MM.1S (cell line): ENCODE measurements at regions not wholly inside any gene's neighbourhood (a gene's known extent, or its start where the extent isn't known, plus 50 kb on each side); places are given as distances from the start of the nearest gene placed in this dataset.

Experiments
- DNase-seq: peaks from one replicate; pipeline ENCODE4 v3.0.0-alpha.2; 2015
- H2AFZ ChIP-seq: fragments of 300-600 bp; sonication (generic); 2 replicates; pipeline ENCODE4 v1.6.0; 2016; ENCODE audit warnings: antibody characterized with exemption, low read length
- H3F3A ChIP-seq: fragments of 300-600 bp; sonication (generic); 2 replicates; pipeline ENCODE4 v1.6.1; 2016; ENCODE audit warnings: mild to moderate bottlenecking, antibody characterized with exemption, low read length, moderate library complexity, mixed read lengths; ENCODE audit not compliant: insufficient read depth
- H3K27ac ChIP-seq: fragments of 300-600 bp; sonication (generic); 2 replicates; pipeline ENCODE4 v1.5.1; 2016; ENCODE audit warnings: mild to moderate bottlenecking, low read length
- H3K27me3 ChIP-seq: fragments of 300-600 bp; sonication (generic); replicated peaks from 2 replicates; pipeline ENCODE4 v1.6.0; 2016; ENCODE audit warnings: low read length; ENCODE audit not compliant: insufficient read depth
- H3K36me3 ChIP-seq: fragments of 300-600 bp; sonication (generic); replicated peaks from 2 replicates; pipeline ENCODE4 v1.6.1; 2016; ENCODE audit warnings: mild to moderate bottlenecking, low read length, mixed read lengths; ENCODE audit not compliant: insufficient read depth
- H3K4me1 ChIP-seq: fragments of 300-600 bp; sonication (generic); 2 replicates; pipeline ENCODE4 v1.6.1; 2016; ENCODE audit warnings: low read length, mixed read lengths
- H3K4me2 ChIP-seq: fragments of 300-600 bp; sonication (generic); 2 replicates; pipeline ENCODE4 v1.6.0; 2016; ENCODE audit warnings: low read depth, low read length
- H3K4me3 ChIP-seq: fragments of 300-600 bp; sonication (generic); 2 replicates; pipeline ENCODE4 v1.5.1; 2016; ENCODE audit warnings: low read length, mixed read lengths
- H3K79me2 ChIP-seq: fragments of 300-600 bp; sonication (generic); 2 replicates; pipeline ENCODE4 v1.6.1; 2016; ENCODE audit warnings: mixed run types, low read length, mixed read lengths
- H3K9ac ChIP-seq: fragments of 300-600 bp; sonication (generic); 2 replicates; pipeline ENCODE4 v1.6.1; 2016; ENCODE audit warnings: low read length, mixed read lengths
- H3K9me2 ChIP-seq: fragments of 300-600 bp; sonication (generic); replicated peaks from 2 replicates; pipeline ENCODE4 v1.6.1; 2016; ENCODE audit warnings: mild to moderate bottlenecking, low read length, mixed read lengths; ENCODE audit not compliant: insufficient read depth
- H3K9me3 ChIP-seq: fragments of 300-600 bp; sonication (generic); replicated peaks from 2 replicates; pipeline ENCODE4 v1.6.1; 2016; ENCODE audit warnings: mild to moderate bottlenecking, low read length, mixed read lengths; ENCODE audit not compliant: insufficient read depth
- H4K20me1 ChIP-seq: fragments of 300-600 bp; sonication (generic); 2 replicates; pipeline ENCODE4 v1.6.1; 2016; ENCODE audit warnings: mild to moderate bottlenecking, low read length, moderate library complexity, mixed read lengths; ENCODE audit not compliant: insufficient read depth
- CTCF ChIP-seq: fragments of 300-600 bp; sonication (generic); IDR thresholded peaks from 2 replicates; pipeline ENCODE4 v1.5.1; 2016; ENCODE audit warnings: antibody characterized with exemption, low read length, mixed read lengths
- EZH2 ChIP-seq: fragments of 300-600 bp; sonication (generic); optimal IDR thresholded peaks from 2 replicates; pipeline ENCODE3; 2017; ENCODE audit warnings: low read depth, mild to moderate bottlenecking, antibody characterized with exemption, low read length, mixed read lengths
- EZH2phosphoT487 ChIP-seq: fragments of 300-600 bp; sonication (generic); IDR thresholded peaks from 2 replicates; pipeline ENCODE4 v1.6.1; 2018; ENCODE audit warnings: antibody characterized with exemption, low read length

GRCh38 chr6:120410586-120410985, 923.7 kb downstream of the TBC1D32 start:
- no peak for TF ChIP-seq EZH2phosphoT487
- no peaks in the 10 kb centered on the region for H3K27me3 ChIP-seq
- H3K9me3 ChIP-seq = no peaks in the 10 kb centered on the region
- H3K9ac ChIP-seq = no peak overlapping the region
- no peaks in the 10 kb centered on the region for H3F3A ChIP-seq
- H4K20me1 ChIP-seq = no peaks in the 10 kb centered on the region
- DNase-seq = no peak
- H3K9me2 ChIP-seq = no peaks in the 10 kb centered on the region
- no peaks in the 10 kb centered on the region for H3K36me3 ChIP-seq
- H3K4me1 ChIP-seq = no peaks in the 10 kb centered on the region
- no peak overlapping the region for H3K27ac ChIP-seq
- H3K4me3 ChIP-seq = no peak overlapping the region
- H3K4me2 ChIP-seq = no peak overlapping the region; the same call in 1 of the 2 replicates
- H2AFZ ChIP-seq = no peak overlapping the region
- no peaks in the 10 kb centered on the region for H3K79me2 ChIP-seq

- Histone ChIP-seq H3K4me3 (no peak overlapping the region), H3K9ac (no peak overlapping the region), H3K36me3 (no peaks in the 10 kb centered on the region), H3K79me2 (no peaks in the 10 kb centered on the region), H3K4me2 (no peak overlapping the region), H3K9me3 (no peaks in the 10 kb centered on the region), H3K9me2 (no peaks in the 10 kb centered on the region), H4K20me1 (no peaks in the 10 kb centered on the region), H2AFZ (no peak overlapping the region), H3K27me3 (no peaks in the 10 kb centered on the region), H3K27ac (no peak overlapping the region), H3F3A (no peaks in the 10 kb centered on the region), H3K4me1 (no peaks in the 10 kb centered on the region)
- DNase-seq = no peak
- no peak for TF ChIP-seq EZH2
- TF ChIP-seq EZH2phosphoT487 = no peak
- no peak for TF ChIP-seq CTCF
These were observed 926.6 kb downstream of the TBC1D32 start for GRCh38 chr6:120407696-120408095.

DNA sequence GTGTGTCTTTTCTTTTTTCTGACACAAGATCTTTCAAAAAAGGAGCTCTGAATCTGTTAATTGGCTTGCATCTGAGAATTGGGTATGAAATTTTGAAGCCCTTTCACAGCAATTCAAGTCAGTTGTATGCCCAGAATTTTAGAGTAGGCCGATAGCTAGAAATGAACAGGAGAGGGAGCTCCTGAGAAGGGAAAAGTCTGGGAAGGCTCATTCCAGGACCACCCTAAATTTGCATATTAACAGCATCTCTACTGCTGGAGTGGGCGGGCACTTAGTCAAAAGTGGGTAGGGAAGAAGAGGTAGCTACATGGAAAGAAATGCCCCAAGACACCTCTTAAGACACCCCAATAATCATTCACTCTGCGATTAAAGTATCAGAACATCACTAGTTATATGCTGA, 928.3 kb downstream of the TBC1D32 start:
- DNase-seq = no peak
- no peaks in the 10 kb centered on the region for H3K36me3 ChIP-seq
- no peak for TF ChIP-seq EZH2
- no peak for TF ChIP-seq CTCF
- TF ChIP-seq EZH2phosphoT487 = no peak
- H4K20me1 ChIP-seq = no peaks in the 10 kb centered on the region
- no peaks in the 10 kb centered on the region for H3K4me1 ChIP-seq
- no peak overlapping the region for H3K4me3 ChIP-seq
- no peaks in the 10 kb centered on the region for H3K9me2 ChIP-seq
- no peaks in the 10 kb centered on the region for H3K9me3 ChIP-seq
- no peak overlapping the region for H3K4me2 ChIP-seq
- H3K27me3 ChIP-seq = no peaks in the 10 kb centered on the region
- no peaks in the 10 kb centered on the region for H3K79me2 ChIP-seq
- H3K27ac ChIP-seq = no peak overlapping the region
- no peaks in the 10 kb centered on the region for H3F3A ChIP-seq
- no peak overlapping the region for H3K9ac ChIP-seq
- no peak overlapping the region for H2AFZ ChIP-seq

GRCh38 chr6:120395784-120396183, 938.5 kb downstream of the TBC1D32 start:
- H2AFZ ChIP-seq = no peak overlapping the region
- H3K9me3 ChIP-seq = no peaks in the 10 kb centered on the region
- H3K4me1 ChIP-seq = no peaks in the 10 kb centered on the region
- no peaks in the 10 kb centered on the region for H3K36me3 ChIP-seq
- no peak overlapping the region for H3K4me3 ChIP-seq
- H3K4me2 ChIP-seq = no peak overlapping the region
- H3K27me3 ChIP-seq = no peaks in the 10 kb centered on the region
- no peaks in the 10 kb centered on the region for H3K79me2 ChIP-seq
- no peaks in the 10 kb centered on the region for H3K9me2 ChIP-seq
- no peaks in the 10 kb centered on the region for H4K20me1 ChIP-seq
- TF ChIP-seq EZH2phosphoT487 = no peak
- no peak for TF ChIP-seq CTCF
- no peak for TF ChIP-seq EZH2
- H3K27ac ChIP-seq = no peak overlapping the region
- no peak for DNase-seq
- no peaks in the 10 kb centered on the region for H3F3A ChIP-seq
- H3K9ac ChIP-seq = no peak overlapping the region
